NOMO-1 (cell line): ENCODE measurements at regions not wholly inside any gene's neighbourhood (a gene's known extent, or its start where the extent isn't known, plus 50 kb on each side); places are given as distances from the start of the nearest gene placed in this dataset.

Source experiments
- DNase-seq, 2 experiments: peaks; one replicate each; lab custom pipeline; 2025; ENCODE audit not compliant: unreplicated experiment in 2 of 2; lab: John Stamatoyannopoulos, UW

- DNase-seq, result no peak
Measured at GRCh38 chr2:156834431-156834830, 398.3 kb downstream of the GPD2 start.

GRCh38 chr2:156837635-156838370 is 401.6 kb downstream of the GPD2 start:
- peak in 1 of 2 experiments; percentile 27 for DNase-seq

- peak in 1 of 2 experiments; percentile 30 for DNase-seq
Measured at GRCh38 chr2:156841321-156841720, 405.1 kb downstream of the GPD2 start.

GRCh38 chr2:156845806-156846558 is 409.8 kb downstream of the GPD2 start:
- DNase-seq, result no peak

- no peak for DNase-seq
Measured at GRCh38 chr2:156852210-156852609, 405.3 kb upstream of the GALNT5 start.

GRCh38 chr2:156852681-156853080 is 404.8 kb upstream of the GALNT5 start:
- no peak for DNase-seq

- no peak for DNase-seq
Measured at GRCh38 chr2:156864325-156864724, 393.2 kb upstream of the GALNT5 start.

- no peak for DNase-seq
Measured at GRCh38 chr2:156864753-156865152, 392.8 kb upstream of the GALNT5 start.

GRCh38 chr2:156867201-156867600 is 390.3 kb upstream of the GALNT5 start:
- no peak for DNase-seq

- DNase-seq, result no peak
Measured at GRCh38 chr2:156874707-156875106, 382.8 kb upstream of the GALNT5 start.

GRCh38 chr2:156883804-156884203 is 373.7 kb upstream of the GALNT5 start:
- no peak for DNase-seq

GRCh38 chr2:156884216-156884615 is 373.3 kb upstream of the GALNT5 start:
- no peak for DNase-seq

- no peak for DNase-seq
Measured at GRCh38 chr2:156890529-156891148, 366.9 kb upstream of the GALNT5 start.

GRCh38 chr2:156891609-156892008 is 365.9 kb upstream of the GALNT5 start:
- DNase-seq, result no peak

- DNase-seq, result peak in 1 of 2 experiments; percentile 46
Measured at GRCh38 chr2:156892467-156893281, 364.8 kb upstream of the GALNT5 start.

GRCh38 chr2:156896294-156896693 is 361.2 kb upstream of the GALNT5 start:
- DNase-seq, result peak in 1 of 2 experiments; percentile 24

GRCh38 chr2:156897548-156897947 is 360.0 kb upstream of the GALNT5 start:
- DNase-seq, result no peak

GRCh38 chr2:156901373-156902031 is 356.0 kb upstream of the GALNT5 start:
- DNase-seq, result no peak

- no peak for DNase-seq
Measured at GRCh38 chr2:156903335-156903734, 354.2 kb upstream of the GALNT5 start.

- no peak for DNase-seq
Measured at GRCh38 chr2:156907806-156908205, 349.7 kb upstream of the GALNT5 start.
